GM21528 (cell line): ENCODE measurements at regions not wholly inside any gene's neighbourhood (a gene's known extent, or its start where the extent isn't known, plus 50 kb on each side); places are given as distances from the start of the nearest gene placed in this dataset.
A peak's percentile ranks its signal among the peaks of the same experiment; 100 is the strongest.
"Not testable (repeated sequence)": the region's sequence is repeated elsewhere in the genome, so short reads cannot be mapped to it uniquely, and the experiment has no call there.

Experiments used
- ATAC-seq: cut with Tn5 transposase; IDR thresholded peaks from one replicate; pipeline ENCODE4 v1.9.1; 2021; ENCODE audit warnings: mild to moderate bottlenecking, moderate library complexity; ENCODE audit not compliant: unreplicated experiment, low FRiP score

DNA sequence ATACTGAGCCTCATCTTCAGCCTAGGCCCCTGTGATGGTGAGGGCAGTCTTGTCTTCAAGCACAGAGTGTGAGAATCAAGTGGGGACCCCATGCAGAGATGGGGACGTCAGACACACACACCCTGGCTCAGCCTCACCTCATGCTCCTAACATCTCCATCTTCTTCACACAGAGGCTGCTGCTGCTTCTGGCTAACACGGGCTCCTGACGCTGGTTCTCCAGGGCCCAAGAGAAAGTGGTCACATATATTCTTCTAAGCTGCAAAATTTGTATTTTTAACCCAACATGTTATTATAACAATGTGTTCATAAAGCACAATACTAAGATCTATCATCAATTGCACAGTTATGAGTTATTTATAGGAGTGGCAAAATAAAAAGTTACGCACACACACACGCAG, 101.2 kb downstream of the VPREB1 start:
- ATAC-seq = no peak

DNA sequence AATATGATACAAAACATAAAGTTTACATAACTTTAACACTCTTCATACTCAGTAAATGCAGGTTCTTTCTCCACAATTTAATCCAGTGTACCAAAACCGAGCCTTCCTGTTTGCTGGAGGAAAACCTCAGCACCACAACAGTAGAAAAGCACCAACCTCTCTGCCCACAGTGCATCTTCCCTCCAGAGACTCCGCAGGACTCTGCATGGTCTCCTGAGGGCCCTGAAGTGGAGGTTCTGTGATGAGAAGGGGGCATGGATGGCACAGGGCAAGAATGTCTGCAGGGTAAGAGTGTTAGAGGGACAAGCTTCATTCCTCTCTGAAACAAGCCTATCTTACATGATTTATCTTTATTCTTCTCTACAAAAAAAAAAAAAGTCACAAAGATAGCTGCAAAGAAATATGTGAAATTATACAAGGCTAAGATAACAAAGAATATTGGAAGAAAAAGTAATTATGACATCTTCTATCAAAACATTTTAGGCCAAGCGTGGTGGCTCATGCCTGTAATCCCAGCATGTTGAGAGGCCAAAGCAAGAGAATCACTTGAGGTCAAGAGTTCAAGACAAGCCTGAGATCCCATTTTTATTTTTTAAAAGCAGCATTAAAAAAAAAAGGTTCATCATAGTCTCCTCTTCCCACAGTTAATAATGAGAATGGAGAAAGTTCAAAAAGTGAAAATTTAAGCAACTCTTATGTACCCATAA, 102.0 kb downstream of the VPREB1 start:
- no peak for ATAC-seq

DNA sequence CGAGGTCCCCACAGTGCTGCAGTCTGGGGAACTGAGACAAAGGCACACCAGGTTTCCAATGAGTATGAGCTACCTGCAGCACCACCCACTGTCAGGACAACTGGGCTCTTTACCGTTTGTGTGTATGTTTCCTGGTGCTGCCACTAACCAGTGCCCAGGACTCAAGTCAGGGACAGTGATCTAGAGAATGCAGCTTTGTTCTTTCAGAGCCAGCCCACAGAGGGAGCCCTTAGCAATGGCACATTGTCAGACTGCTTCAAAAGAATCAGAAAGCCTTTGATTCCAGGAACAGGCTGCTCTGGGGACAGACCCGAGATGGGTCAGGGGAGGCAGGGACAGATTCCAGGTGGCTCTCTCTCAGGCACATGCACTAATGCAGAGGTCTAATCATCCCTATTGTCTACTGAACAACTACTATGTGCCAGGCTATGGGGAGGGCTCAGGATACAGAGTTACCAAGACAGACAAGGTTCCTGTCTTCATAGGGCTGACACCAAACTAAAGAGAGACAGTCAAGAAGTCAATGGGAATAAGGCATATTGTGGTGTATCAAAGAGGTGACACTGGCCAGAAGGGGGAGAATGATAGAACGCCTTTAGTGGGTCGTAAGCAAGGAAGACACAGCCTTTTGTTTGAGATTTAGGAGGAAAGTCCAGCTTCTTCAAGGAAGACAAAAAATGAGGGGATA, 103.7 kb downstream of the VPREB1 start:
- ATAC-seq = no peak

DNA sequence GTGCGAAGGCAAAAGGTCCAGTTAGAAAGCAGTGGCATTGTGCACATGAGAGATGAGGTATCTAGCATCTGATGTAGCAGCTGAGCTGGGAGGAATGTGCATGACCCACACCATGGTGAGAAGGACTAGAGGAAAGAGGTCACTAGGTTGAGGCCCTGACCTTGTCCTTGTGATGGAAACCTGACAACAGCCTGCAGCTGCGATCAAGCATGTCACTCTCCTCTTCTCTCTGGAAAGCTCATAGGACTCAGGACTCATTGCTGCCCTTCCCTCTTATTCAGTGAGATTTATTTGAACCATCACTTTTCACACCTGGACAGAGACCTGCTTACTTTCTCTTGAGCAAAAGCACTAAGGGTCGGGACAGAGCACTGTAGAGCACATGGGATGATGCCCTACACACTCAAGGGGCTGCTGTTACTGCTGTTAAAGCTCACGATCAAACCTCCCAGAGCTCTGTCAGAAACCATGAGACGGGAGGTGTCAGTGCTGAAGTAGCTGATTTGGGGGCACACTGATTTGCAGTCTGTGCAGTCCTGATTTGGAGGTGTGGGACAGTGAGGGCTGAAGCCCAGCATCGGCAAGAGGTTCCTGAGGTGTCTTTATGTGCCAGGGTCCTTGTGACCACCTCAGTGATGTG, 104.3 kb downstream of the VPREB1 start:
- ATAC-seq = no peak

DNA sequence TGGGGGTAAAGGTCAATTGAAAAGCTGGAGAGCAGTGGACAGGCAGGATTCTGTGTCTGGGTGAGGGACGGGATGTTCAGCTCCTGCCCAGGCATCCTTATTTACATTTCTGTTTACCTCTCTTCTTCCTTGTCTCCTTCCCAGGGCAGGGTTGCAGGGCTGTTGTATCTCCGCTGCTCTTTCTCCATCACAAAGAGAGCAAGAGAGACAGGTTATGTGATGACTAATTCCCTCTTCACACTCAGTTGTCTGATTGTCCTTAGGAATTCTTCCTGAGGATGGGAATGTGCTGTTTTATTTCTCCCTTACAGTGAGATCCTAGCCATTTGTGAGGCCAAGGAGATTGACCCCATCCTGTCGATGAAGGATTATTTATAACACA, 104.9 kb downstream of the VPREB1 start:
- no peak for ATAC-seq

DNA sequence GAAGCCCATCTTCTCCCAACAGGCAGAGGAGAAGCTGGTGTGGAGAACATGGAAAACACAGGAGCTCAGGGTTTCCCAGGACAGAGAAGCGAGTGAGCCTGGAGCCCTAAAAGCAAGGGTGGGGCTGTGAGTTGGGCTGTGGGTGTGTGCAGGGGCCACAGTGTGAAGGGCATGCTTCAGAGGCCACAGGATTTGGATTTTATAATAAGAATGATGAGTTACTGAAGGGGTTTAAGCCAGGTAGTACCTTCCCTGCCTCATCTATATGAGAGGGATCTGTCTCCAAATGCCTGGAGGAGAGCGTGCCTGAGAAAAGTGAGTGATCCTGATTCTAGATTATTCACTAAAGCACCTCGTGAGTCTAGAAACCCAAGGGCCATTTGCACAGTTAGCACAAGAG, 106.8 kb downstream of the VPREB1 start:
- no peak for ATAC-seq

DNA sequence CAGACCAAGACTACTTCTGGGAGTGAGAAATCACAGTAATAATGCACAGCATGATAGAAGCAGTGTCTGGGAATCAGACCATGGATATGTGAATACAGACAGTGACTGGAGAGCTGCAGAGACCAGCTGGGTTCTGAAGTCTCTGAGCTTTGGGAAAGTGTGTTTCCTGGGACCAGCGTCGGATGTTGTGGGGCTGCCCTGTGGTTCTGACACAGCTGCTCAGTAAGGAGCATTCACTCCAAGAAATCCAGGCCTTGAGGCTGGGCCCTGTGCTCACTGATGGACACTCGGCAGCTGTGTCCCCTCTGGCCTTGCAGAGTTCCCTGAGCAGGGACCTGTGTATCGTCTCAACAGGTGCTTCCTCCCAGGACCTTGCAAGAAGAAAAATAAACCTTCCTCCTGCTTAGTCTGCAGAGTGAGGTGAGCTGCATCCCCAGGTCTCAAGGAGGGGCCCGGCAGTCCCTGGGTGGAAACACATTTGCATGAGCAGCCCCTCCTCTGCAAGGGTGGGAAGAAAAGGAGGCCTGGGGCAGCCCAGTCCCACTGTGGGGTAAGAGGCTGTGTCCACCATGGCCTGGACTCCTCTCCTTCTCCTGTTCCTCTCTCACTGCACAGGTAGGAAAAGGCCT, 107.9 kb downstream of the VPREB1 start:
- no peak for ATAC-seq

DNA sequence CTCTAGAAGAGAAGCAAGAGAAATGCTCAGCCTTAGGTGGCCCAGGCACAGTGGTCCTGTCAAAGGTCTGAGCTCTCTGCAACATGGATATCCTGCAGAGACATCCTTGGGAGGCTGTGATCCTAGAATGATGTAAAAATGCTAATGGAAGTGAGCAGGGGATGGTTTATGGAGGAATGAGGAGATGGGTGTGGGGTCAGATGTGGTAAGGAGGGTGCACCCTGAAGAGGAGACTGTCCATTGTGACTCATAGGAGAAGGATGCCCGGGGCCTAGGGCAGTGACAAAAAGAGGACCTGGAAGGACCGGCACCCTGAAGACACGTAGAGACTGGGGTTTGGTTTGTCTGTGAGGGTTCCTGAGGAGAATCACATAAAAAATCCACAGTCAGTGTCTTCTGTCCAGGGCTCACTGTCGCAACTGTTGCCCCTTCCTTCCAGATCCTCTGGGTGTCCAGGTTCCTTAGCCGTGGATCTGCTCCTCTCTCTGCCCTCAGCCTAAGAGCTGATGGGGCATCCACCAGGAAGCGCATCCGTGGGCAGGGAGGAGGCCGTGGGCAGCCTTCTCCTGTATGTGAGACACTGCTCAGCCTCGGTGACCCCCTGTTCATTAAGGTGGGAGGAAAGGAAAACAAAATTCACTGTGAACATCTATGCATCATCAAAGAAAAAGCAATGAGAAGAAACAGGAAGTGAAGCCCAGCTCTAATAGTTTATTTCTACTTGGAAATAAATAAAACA, 110.7 kb downstream of the VPREB1 start:
- ATAC-seq = no peak

DNA sequence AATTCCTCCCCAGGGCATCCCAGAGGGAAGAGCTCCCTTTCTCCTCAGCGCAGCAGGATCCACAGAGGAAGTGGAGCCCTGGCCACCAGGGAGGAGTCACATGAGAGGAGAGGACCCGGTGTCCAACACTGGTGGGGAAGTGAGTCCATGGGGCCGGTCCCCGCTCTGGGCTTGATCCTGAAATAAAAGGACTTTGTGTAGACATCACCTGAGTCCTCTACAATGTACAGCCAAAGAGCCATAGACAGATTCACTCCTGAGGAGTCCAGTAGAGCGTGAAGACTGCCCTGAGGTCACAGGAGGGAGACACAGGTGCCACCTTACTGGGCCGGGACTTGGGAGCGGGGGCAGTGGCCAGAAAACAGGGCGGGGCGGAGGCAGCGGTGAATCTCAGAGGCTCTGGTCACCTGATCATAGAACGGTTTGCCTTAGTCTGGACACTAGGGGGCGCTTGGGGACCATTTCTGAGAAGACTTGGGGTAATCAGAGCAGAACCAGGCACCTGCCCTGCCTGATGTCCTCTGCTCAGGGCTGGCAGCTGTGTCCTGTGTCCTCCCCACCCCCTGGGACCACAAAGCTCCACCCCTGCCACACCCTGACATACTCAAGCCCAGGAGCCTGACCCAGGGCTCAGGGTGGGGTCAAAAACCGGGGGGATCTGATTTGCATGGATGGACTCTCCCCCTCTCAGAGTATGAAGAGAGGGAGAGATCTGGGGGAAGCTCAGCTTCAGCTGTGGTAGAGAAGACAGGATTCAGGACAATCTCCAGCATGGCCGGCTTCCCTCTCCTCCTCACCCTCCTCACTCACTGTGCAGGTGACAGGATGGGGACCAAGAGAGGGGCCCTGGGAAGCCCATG, 112.7 kb downstream of the VPREB1 start:
- peak; percentile 73 for ATAC-seq

DNA sequence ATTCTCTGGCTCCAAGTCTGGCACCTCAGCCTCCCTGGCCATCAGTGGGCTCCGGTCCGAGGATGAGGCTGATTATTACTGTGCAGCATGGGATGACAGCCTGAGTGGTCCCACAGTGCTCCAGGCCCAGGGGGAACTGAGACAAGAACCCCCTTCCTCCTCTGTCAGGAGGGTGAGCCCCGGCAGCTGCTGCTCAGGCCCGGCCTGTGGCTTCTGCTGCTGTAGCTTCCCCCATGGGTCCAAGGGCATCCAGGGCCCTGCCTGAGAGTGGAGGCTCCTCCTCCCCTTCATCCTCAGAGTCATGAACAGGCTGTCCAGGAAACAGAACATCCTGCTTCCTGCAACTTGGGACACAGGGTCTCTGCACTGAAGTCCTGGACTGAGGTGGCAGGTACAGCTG, 113.6 kb downstream of the VPREB1 start:
- no peak for ATAC-seq

DNA sequence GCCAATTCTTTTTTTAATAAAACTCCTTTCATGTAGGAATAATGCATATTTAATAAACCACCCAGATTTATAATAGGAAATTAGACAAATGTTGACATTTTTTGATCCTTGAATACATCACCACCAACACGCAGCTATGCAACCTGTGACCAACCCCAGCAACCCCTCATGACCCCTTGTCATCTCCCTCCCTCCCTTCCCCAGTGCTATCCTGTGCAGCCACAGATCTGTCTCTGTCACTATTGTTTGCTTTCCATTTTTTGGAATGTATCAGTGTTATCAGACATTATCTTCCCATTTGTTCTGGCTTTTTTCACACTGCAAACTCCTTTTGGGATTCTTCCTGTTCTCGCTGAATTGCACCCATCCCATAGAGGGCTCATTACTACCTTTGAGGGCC, 114.1 kb downstream of the VPREB1 start:
- ATAC-seq = no peak

DNA sequence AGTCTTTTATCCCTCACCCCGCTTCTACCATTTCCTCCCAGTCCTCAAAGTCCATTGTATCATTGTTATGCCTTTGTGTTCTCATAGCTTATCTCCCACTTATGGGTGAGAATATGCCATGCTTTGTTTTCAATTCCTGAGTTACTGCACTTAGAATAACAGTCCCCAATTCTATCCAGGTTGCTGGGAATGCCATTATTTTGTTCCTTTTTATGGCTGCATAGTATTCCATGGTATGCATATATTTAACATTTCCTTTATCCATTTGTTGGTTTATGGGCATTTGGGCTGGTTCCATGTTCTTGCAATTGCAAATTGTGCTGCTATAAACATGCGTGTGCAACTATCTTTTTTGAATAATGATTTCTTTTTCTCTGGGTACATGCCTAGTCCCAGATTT, 114.9 kb downstream of the VPREB1 start:
- ATAC-seq = no peak

DNA sequence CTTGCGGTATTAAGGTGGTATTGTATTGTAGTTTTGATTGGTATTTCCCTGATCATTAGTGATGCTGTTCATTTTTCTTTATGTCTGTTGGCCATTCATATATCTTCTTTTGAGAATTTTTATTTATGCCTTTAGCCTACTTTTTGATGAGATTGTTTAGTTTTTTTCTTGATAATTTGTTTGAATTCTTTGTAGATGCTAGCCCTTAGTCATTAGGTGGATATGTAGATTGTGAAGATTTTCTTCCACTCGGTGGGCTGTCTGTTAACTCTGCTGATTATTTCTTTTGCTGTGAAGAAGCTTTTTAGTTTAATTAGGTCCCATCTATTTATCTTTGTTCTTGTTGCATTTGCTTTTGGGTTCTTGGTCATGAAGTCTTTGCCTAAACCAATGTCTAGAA, 115.4 kb downstream of the VPREB1 start:
- no peak for ATAC-seq

DNA sequence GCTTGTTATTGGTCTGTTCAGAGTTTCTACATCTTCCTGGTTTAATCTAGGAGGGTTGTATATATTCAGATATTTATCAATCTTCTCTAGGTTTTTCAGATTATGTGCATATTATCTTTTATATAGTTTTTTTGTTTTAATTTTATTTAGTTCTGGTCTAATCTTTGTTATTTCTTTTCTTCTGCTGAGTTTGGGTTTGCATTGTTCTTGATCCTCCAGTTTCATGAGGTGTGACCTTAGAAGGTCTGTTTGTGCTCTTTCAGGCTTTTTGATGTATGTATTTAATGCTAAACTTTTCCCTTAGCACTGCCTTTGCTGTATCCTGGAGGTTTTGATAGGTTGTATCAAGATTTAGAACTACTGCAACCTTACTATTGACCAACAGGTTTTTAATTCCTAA, 117.7 kb downstream of the VPREB1 start:
- no peak for ATAC-seq

DNA sequence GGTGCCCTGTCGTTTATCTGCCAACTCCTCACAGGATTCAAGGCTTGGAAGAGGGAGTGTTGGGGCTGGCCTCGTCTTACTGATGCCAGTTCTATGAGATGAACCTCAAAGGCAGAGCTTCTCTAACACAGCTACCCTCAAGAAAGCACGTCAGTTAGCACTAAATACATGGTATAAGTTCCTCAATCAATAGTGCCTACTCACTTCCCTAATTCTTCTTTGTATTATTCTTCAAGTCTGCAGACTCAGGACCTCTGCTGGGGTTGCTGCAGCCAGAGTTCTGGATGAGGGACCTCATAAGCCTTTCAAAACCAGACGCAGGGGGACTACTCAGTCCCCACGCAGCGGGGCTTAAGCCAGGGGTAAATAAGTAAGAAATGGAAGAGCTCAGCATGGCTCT, 118.3 kb downstream of the VPREB1 start:
- no peak for ATAC-seq

DNA sequence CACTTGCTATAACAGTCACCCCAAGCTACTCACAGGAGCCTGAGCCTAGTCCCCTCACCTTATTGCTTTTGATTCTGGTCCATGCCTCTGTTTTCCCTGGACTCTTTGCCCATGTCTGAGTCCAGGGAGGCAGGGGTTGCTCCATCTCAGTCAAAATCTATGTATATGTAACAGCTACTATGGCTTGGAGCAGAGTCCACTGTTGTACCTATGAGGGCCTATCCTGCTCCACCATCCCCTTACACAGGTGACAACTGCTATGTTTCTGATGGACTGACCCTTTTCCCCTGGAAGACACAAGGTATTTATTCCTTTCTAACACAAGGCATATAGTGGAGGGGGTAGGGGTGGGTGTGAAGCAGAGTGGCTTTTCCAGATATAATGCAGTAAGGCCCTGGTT, 119.6 kb downstream of the VPREB1 start:
- ATAC-seq = no peak

DNA sequence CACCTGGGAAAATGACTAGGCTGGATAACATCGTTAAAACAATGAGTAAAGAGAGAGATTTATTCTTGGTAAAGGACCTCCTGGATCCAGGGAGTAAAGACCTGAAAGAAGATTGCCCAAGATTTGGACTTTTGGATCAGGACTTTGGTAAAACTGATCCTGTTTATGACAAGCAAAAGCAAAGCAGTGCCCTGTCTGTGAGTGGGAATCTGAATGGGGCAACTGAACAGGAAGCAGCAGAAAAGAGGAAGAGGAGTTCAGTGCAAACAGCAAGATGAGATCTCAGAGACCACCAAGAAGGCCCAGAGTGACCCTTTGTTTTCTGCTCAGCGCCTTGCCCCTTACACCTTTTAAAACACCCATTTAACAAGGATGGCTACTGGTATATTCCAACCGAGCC, 122.0 kb downstream of the VPREB1 start:
- no peak for ATAC-seq

DNA sequence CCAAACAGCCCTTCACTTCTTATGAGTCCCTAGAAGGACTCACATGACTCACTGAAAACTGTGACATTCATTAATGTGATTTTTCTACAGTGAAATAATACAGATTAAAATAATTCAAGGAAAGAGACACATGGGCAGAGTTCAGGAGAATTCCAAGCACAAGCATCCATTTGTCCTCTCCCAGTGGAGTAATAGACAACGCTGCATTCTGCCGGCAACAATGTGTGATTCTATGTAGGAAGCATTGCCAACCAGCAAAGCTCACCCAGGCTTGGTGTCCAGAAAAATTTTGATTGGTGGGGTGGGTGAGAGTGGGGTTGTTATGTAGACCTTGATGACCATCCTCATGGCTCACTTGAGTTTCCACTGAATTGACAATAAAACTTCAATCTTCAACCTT, 123.9 kb downstream of the VPREB1 start:
- no peak for ATAC-seq

DNA sequence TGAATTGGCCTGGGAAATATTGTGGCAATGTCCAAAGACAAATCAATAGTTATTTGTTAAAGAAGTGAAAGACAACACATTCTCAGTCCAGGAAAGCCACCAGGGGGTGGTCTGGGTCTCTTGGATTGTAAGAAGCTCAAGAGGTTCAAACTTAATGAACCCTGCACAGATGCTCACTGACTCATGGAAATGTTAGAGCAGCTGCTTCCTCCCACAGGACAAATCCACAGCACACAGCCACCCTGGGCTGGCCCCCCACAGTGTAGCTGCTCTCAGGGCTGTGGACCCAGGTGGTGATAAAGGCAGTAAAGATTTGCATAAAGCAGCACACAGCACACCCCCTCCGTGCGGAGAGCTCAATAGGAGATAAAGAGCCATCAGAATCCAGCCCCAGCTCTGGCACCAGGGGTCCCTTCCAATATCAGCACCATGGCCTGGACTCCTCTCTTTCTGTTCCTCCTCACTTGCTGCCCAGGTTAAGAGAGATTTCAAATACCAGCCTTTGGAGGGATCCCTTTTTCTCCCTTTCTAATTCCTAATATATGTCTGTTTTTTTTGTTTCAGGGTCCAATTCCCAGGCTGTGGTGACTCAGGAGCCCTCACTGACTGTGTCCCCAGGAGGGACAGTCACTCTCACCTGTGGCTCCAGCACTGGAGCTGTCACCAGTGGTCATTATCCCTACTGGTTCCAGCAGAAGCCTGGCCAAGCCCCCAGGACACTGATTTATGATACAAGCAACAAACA, 124.8 kb downstream of the VPREB1 start:
- not testable (repeated sequence) for ATAC-seq
